Stimulated activated CD8-positive, alpha-beta memory T cell treated with anti-CD3 and anti-CD28 coated beads, Interleukin-4, amount 100 ng/mL, for 24 hours (primary cell): ENCODE measurements at regions not wholly inside any gene's neighbourhood (a gene's known extent, or its start where the extent isn't known, plus 50 kb on each side); places are given as distances from the start of the nearest gene placed in this dataset.

Experiments
- DNase-seq: peaks from one replicate; pipeline ENCODE4 v3.0.0-alpha.2; 2020; ENCODE audit warnings: low read depth

DNA sequence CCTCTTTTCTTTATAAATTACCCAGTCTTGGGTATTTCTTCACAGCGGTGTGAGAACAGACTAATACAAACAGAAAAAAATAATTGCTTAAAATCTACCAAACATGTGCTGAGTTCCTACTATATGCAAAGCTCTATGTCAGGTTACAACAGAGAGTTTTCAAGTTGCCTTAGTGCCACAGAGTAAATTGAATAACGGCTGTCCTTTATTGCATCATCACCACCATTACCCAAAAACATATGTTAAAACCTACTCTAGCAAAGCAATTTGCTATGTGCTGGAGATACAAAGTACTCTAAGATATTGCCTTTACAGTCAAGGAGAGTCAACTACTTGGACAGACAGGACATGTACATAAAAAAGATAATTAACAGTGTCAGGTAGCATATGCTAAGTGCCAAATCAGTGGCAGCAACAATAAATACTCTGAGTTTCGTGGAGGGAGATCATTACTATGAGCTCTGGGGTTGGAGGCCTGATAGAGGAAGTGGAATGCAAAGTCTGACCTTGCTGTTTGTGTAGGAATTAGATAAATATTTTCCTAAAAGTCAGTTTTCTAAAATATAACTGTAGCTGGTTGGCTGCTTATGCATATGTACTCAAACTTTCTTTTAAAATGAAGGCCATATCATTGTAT is 1058.7 kb upstream of the WWC1 start:
- no peak for DNase-seq

DNA sequence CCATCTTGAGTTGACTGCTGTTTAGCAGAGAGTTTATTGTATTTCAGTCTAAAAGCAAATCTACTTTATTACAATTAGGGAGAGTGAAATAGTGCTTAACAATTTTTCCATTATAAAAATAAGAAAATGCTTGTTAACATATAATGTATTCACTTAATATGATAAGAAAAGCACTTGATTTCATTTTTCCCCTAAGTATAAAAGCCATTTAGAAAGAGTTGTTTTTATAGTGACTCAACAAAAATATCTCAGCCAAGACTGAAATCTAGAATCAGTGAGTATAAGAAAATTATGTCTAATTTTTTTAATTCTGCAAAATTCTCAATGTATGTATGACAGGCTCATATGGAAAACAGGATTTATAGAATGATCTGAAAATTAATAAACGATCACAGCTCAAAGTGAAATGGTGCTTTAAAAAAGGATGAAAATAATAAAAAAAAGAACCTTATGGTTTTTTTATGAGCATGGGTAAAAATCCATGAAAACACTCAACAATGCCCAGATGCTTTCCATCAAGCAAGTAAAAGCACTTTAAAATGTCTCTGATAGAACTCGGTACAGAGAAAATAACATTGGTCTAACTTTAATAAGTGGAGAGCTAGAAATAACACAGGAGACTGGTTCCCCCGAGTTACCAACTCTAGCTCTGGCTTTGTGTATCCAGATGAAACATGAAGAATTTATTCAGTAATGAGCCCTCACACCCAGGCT is 1057.8 kb upstream of the WWC1 start:
- no peak for DNase-seq

DNA sequence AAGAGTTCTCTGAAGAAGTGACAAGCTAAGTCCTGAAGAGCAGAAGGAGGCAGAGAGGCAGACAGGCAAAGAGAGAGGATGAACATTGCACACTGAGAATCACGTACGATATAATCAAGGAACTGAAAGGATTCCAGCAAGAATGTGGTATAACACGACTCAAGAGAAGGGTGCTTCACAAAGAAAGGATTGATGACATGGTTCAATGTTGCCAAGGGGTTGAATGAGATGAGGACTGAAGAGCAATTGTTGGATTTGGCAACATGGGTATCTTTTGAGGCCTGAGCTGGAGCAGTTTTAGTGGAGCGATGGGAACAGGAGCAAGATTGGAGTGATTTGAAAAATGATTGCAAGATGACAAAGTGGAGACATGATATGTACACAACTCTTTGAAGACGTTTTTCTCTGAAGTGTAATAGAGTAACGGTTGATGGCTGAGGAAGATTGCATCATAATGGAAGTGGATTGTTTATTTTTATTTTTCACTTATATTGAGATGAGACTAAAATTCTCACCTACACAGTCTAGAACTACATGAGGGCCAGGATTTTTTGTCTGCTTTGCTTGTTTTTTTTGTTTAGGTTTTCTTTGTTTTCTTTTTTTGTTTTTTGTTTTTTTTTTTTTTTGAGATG is 1049.9 kb upstream of the WWC1 start:
- no peak for DNase-seq

GRCh38 chr5:167242701-167243100 is 1048.7 kb upstream of the WWC1 start:
- DNase-seq: no peak

DNA sequence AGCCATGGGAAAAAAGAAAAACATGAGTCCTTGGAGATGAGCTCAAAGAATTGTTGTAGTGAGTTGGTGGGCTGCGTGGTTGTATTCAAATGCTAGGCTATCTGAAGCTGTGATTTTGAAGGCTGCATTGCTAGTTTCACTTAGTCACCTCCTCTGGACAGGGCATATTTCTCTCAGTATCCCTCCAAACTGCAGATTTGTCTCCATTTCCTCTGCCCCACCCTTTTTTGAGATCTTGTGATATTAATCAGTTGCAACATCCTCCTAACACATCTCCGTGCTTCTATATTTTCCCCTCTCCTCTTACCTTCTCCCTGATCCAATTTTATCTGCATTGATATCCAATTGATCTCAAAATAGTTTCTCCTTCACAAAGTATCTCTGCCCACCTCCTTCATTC is 1048.0 kb upstream of the WWC1 start:
- DNase-seq: no peak

DNA sequence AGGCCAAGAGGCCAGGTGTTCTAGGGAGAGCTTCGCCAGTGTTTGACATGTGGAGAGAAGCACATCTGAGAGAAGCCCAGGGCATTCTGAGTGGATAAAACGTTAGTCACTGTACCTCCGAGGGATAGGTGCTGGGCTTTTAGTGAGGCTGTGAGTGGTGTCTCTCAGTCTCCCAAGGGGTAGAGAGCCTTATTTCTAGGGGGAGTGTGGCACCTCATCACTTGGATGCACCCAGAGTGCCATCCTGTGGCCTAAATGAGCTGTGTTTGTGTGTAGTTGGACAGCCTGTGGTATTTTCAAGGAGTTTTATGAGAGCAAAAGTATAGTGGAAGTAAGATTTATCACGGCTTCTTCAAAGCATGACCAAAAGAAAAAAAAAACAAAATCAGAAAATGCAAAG is 1046.9 kb upstream of the WWC1 start:
- DNase-seq: no peak

DNA sequence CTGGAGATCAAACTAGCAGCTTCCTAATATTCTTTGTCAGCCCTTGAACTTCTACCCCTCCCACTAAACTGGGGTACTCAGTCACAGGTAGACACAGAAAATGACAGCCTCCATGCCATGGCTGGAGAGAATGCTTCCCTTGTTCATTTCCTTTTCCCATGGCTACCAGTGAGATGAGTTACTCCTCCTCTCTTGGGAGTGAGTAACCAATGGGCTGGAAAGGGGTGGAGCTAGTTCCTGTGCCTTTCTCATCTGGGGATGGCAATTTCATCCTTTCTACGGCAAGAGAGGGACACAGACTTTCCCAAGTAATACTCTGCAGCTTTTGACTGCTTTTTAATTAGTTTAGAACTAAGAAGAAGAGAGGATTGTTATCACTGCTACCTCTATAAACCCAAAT is 1045.6 kb upstream of the WWC1 start:
- no peak for DNase-seq

DNA sequence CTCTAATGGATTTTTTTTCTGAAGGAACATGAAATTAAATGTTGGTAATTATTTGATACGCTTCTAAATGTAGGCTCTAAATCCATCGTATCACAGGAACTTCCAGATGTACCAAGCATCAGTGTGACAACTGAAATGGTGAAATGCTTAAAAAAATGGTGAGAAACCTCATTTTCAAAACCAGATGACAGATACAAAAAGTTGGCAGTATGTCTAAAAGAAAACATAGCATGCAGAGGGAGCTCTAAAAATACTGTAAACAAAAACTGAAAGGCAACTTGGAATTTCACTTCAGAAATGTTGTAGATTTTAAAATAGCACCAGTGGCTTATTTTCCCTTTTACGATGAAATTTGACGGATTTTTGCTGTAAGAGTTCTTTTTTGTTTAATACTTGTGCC is 1043.6 kb upstream of the WWC1 start:
- no peak for DNase-seq

DNA sequence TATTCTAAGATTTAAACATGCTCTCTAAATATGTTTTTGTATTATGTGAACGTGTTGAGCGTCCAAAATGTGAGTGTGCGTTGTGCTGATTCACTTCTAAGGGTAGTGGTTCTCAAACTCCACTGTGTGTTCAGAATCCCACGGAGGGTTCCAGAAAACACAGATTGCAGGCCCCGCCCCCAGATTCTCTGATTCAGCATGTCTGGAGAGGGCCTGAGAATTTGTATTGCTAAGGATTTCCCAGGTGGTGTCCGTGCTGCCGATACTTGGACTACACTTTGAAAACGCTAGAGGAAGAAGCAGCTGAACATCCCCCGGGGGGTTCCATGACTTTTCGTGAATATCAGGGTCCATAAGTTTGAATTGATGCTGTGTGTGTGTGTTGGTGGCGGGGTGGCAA is 1043.2 kb upstream of the WWC1 start:
- no peak for DNase-seq

DNA sequence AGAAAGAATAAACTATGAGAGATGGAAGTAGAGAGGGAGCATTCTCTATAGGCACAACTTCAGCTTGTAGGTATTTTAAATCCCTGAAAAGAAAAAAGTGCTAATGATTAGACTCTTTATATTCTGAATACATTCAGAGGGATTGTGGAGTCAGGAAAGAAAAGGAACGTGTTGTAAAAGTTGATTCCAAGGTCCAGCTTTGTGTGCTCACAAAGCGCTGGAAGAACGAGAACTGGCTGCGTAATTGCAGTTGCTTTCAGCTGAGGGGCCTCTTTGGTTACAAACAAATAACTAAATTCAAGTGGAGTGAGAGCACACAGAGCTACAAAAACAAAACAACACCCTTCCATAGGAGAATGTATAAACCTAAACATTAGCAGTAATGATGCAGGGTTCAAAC is 1040.4 kb upstream of the WWC1 start:
- no peak for DNase-seq

DNA sequence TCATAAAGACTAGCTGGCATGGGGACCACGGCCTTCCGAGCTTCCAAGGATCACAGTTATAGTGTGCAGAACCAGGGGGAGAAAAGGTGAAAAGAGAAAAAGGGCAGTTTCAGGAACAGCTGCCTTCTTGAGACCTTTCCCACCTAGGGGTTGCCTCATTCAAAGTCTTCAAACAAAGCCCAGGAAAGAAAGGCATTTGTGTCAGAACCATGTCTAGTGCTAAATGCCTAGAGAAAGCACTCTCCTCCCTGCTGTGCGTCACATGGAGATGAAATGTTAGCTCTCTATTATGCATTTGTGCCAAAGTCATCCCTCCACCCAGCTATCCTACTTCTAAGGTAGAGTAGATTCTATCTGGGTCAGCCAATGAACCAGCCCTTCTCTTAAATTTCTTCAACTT is 1037.3 kb upstream of the WWC1 start:
- no peak for DNase-seq

GRCh38 chr5:167255926-167256325 is 1035.5 kb upstream of the WWC1 start:
- DNase-seq: no peak

DNA sequence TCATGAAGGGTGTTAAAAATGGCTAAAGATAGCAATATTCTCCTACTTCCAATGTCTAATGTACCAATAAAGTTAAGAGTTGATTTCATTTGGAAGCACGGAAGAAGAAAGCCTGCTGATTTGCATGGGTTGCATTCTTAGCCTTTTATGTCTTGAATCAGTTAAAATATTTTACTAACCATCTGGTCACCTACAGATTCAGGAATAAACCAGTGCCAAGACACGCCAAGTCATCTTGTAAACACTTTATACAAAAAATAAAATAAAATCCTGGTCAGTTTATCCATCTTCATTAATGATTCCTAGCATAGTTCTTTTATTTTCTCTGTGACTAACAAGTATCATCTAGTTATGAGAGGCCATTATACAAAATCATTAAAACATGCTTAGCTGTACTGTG is 1031.6 kb upstream of the WWC1 start:
- no peak for DNase-seq

DNA sequence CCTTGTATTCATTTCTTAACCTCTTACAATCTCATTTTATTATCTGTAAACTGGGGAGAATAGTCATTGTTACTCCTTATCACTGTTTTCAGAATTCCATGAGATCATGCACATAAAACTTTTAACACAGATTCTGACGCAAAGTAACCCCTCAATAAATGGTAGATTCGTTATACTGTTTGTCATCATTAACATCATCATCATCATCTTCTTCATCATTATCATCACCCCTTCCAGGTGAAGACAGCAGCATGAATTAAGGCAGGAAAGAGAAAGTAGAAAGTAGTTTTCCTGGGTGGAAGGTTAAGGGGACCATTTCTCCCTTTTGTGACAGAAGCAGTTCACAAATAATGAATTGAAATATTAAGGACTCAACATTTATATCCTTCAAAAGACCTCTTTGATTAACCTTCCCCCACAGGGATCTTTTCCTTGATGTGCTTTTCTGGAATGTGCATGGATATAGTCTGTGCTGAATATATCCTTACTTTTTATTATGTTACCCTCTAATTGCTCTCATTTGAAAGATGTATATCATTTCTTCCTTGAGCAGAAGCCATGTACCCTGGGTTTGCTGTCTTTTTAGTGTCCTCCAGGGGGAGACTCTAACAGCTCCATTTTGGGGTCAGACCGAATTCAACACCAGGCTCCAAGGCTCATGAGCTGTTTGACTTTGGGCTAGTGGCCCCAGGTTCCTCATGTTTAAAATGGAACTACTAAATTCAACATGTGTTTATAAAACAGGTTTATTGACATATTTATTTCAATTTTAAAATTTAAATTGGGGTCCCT is 1029.9 kb upstream of the WWC1 start:
- no peak for DNase-seq

DNA sequence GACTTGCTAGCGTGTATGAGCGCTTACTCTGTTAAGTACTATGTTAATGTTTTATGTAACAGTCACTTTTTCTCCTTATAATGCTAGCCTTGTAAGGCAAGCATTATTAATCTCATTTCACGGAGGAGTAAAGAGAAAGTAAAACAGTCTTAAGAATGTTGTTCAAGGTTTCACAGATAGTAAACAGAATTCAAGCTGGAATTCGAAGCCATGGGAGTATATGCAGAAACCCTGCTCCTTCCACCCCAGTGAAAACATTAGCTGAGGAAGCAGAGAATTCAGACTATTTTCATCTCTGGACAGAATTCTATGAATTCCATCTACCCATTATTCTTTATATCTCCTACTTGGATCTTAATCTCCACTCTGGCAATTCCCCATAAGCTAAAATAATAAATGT is 1028.3 kb upstream of the WWC1 start:
- no peak for DNase-seq

GRCh38 chr5:167264348-167264747 is 1027.1 kb upstream of the WWC1 start:
- no peak for DNase-seq

DNA sequence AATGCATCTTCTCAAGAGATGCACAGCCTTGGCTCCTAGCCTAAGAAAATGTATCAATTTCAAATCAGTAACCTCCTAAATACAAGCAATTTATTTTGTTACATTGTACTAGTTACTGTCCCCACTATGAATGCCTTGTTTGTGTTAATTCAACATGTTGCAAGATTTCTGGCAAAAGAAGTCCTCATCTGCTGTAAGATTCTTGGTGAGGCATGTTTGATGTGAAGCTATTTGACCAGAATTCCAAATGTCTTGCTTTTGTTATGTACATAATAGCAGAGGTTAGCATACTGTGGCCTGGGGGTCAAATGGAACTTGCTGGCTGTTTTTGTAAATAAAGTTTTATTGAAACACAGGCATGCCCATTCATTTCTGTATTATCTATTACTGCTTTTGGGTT is 1023.1 kb upstream of the WWC1 start:
- DNase-seq: no peak

- no peak for DNase-seq
Measured at GRCh38 chr5:167269146-167269545, 1022.3 kb upstream of the WWC1 start.

DNA sequence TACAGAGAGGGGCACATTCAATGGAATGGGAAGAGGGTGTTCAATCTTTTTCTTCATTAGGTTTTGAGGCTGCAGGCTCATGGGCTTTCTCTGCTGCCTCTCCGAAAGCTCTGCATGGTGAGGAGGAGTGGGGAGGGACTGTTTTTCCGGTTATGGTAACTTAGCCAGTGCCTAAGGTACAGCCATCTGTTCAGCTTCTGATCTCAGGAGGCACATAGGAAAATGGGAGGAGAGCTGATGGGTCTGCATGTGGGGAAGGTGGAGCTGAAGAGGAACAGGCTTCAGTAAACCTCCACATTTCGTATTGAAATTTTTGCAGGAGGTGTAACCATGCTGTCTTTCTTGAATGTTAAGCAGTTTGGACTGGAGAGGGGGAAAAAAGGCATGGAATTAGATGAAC is 1020.4 kb upstream of the WWC1 start:
- DNase-seq: no peak

DNA sequence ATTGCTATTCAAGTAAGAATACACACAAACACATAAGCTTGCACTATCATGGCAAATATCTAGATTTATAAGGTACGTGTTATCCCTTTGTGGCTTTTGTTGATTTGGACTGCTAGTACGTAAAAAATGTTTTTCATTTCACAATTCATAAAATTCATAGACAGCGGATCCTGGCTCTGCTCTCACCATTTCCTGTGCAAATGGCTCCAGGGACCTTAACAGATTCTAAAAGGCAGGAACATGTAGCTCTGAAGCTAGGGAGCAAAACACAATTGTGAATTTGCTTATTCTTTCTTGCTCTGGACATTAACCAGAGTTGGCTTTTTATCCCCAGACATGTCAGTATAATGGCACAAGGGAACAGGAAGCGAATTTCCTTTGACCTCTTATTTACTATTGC is 1019.9 kb upstream of the WWC1 start:
- DNase-seq: no peak

- DNase-seq: no peak
Measured at GRCh38 chr5:167280111-167280510, 1011.3 kb upstream of the WWC1 start.

DNA sequence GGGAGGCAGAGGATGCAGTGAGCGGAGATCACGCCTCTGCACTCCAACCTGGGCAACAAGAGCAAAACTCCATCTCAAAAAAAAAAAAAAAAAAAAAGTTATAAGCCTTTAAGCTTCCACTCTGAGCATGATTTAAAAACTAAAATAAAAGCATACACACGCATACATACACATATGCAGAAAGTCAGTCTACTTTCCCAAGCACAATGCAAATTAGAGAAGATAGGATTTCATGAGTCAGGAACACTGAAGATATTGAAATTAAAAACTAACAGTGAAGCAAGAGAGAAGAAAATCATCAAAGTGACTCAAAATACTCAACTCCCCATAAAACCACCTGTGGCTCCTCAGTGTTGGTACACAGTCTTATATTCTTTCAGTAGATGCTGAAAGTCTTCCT is 1009.5 kb upstream of the WWC1 start:
- DNase-seq: no peak

GRCh38 chr5:167283691-167284090 is 1007.8 kb upstream of the WWC1 start:
- DNase-seq: no peak
